Astrocyte of the cerebellum (primary cell): ENCODE measurements at regions not wholly inside any gene's neighbourhood (a gene's known extent, or its start where the extent isn't known, plus 50 kb on each side); places are given as distances from the start of the nearest gene placed in this dataset.

Source experiments
- DNase-seq: peaks from one replicate; pipeline ENCODE4 v3.0.0-alpha.2; 2011; ENCODE audit warnings: low read depth
- H3K4me3 ChIP-seq: 2 replicates; pipeline ENCODE4 v1.5.1; 2011; ENCODE audit warnings: mild to moderate bottlenecking, low read depth, low read length, moderate library complexity
- CTCF ChIP-seq: IDR thresholded peaks from 2 replicates; pipeline ENCODE4 v1.5.1; 2012; ENCODE audit warnings: low read length, low read depth, moderate library complexity, mild to moderate bottlenecking; ENCODE audit errors: missing control alignments
- in situ Hi-C: cut with HindIII; loops from 2 replicates; pipeline ENCODE4 v1.10.0; 2017; ENCODE audit warnings: low sequenced_read_pairs

GRCh38 chr2:12402440-12403139, 314.1 kb upstream of the TRIB2 start:
- TF ChIP-seq CTCF: no peak
- H3K4me3 ChIP-seq: no peak overlapping the region
- no peak for DNase-seq
- in situ Hi-C loops: no loop called here

- no peak for TF ChIP-seq CTCF
- no peak overlapping the region for H3K4me3 ChIP-seq
- in situ Hi-C loops: no loop called here
- DNase-seq: no peak
These were observed 312.2 kb upstream of the TRIB2 start for GRCh38 chr2:12404497-12404896.

- in situ Hi-C loops: no loop called here
- no peak overlapping the region for H3K4me3 ChIP-seq
- no peak for DNase-seq
- TF ChIP-seq CTCF: no peak
These were observed 309.6 kb upstream of the TRIB2 start for GRCh38 chr2:12407160-12407559.

- no peak for TF ChIP-seq CTCF
- no peak overlapping the region for H3K4me3 ChIP-seq
- in situ Hi-C loops: no loop called here
- no peak for DNase-seq
These were observed 303.8 kb upstream of the TRIB2 start for GRCh38 chr2:12412898-12413305.

- in situ Hi-C loops: no loop called here
- no peak overlapping the region for H3K4me3 ChIP-seq
- no peak for TF ChIP-seq CTCF
These were observed 301.2 kb upstream of the TRIB2 start for GRCh38 chr2:12415536-12415935.

GRCh38 chr2:12416600-12416999, 300.1 kb upstream of the TRIB2 start:
- no peak overlapping the region for H3K4me3 ChIP-seq
- in situ Hi-C loops: no loop called here
- peak; percentile 22 for TF ChIP-seq CTCF
- DNase-seq: no peak

More at GRCh38 chr2:12415536-12415935, 301.2 kb upstream of the TRIB2 start:
- no peak for DNase-seq
